ENCODE measurements at regions not wholly inside any gene's neighbourhood (a gene's known extent, or its start where the extent isn't known, plus 50 kb on each side); places are given as distances from the start of the nearest gene placed in this dataset.

DNA sequence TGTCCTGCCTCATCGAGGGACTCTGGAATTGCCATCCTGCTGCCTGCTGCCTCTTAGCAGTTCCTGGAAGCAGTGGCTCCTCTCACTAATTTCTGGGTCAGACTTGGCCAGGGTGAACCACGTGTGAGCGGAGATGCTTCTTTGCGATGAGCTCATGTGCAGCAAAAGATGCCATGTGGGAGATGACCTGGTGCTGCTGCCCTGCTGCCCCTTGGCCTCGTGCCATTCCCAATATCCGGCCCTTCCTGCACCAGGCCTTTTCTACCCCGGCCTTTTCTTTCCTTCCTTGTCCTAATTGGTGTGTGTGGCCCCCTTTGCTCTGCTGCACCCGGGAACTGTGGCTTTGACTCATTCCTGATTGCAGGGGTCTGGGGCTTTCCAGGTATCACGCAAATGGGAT lies 296.9 kb upstream of the HS6ST1 start (continued):
- no peak for TF ChIP-seq KAT2B (IDR thresholded peaks at IDR 0.05; ENCODE audit: low read depth, low read length)
- TF ChIP-seq IRF2 (CRISPR knock-in tag; IDR thresholded peaks at IDR 0.05): no peak
- TF ChIP-seq GTF2A2 (tag; IDR thresholded peaks at IDR 0.05): no peak
- TF ChIP-seq RFX5 (IDR thresholded peaks at IDR 0.05; ENCODE audit: low read depth, low read length): no peak
- TF ChIP-seq CBFA2T2 (conservative IDR thresholded peaks at IDR 0.05): no peak
- no peak for TF ChIP-seq HNRNPK (IDR thresholded peaks at IDR 0.05; ENCODE audit: low read depth, low read length, poor library complexity, severe bottlenecking)
- TF ChIP-seq SMARCC2 (IDR thresholded peaks at IDR 0.05; ENCODE audit: low read depth): no peak
- TF ChIP-seq, protein P1, sequence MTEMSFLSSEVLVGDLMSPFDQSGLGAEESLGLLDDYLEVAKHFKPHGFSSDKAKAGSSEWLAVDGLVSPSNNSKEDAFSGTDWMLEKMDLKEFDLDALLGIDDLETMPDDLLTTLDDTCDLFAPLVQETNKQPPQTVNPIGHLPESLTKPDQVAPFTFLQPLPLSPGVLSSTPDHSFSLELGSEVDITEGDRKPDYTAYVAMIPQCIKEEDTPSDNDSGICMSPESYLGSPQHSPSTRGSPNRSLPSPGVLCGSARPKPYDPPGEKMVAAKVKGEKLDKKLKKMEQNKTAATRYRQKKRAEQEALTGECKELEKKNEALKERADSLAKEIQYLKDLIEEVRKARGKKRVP (CRISPR knock-in tag; IDR thresholded peaks at IDR 0.05): no peak
- no peak for TF ChIP-seq ZNF551 (CRISPR knock-in tag; IDR thresholded peaks at IDR 0.05)
- no peak for TF ChIP-seq DIDO1 (tag; IDR thresholded peaks at IDR 0.05; ENCODE audit: low read depth)
- no peak for TF ChIP-seq TFAM (CRISPR knock-in tag; conservative IDR thresholded peaks at IDR 0.05)
- TF ChIP-seq, protein P2, sequence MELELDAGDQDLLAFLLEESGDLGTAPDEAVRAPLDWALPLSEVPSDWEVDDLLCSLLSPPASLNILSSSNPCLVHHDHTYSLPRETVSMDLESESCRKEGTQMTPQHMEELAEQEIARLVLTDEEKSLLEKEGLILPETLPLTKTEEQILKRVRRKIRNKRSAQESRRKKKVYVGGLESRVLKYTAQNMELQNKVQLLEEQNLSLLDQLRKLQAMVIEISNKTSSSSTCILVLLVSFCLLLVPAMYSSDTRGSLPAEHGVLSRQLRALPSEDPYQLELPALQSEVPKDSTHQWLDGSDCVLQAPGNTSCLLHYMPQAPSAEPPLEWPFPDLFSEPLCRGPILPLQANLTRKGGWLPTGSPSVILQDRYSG (tag; conservative IDR thresholded peaks at IDR 0.05; ENCODE audit: low read depth): no peak
- TF ChIP-seq, protein P3, sequence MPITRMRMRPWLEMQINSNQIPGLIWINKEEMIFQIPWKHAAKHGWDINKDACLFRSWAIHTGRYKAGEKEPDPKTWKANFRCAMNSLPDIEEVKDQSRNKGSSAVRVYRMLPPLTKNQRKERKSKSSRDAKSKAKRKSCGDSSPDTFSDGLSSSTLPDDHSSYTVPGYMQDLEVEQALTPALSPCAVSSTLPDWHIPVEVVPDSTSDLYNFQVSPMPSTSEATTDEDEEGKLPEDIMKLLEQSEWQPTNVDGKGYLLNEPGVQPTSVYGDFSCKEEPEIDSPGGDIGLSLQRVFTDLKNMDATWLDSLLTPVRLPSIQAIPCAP (CRISPR knock-in tag; IDR thresholded peaks at IDR 0.05; ENCODE audit: borderline replicate concordance): no peak
- TF ChIP-seq, protein P4, sequence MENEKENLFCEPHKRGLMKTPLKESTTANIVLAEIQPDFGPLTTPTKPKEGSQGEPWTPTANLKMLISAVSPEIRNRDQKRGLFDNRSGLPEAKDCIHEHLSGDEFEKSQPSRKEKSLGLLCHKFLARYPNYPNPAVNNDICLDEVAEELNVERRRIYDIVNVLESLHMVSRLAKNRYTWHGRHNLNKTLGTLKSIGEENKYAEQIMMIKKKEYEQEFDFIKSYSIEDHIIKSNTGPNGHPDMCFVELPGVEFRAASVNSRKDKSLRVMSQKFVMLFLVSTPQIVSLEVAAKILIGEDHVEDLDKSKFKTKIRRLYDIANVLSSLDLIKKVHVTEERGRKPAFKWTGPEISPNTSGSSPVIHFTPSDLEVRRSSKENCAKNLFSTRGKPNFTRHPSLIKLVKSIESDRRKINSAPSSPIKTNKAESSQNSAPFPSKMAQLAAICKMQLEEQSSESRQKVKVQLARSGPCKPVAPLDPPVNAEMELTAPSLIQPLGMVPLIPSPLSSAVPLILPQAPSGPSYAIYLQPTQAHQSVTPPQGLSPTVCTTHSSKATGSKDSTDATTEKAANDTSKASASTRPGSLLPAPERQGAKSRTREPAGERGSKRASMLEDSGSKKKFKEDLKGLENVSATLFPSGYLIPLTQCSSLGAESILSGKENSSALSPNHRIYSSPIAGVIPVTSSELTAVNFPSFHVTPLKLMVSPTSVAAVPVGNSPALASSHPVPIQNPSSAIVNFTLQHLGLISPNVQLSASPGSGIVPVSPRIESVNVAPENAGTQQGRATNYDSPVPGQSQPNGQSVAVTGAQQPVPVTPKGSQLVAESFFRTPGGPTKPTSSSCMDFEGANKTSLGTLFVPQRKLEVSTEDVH (IDR thresholded peaks at IDR 0.05; ENCODE audit: low read depth, partially characterized antibody): no peak
